Nephron progenitor cell (in vitro differentiated cells): ENCODE measurements at regions not wholly inside any gene's neighbourhood (a gene's known extent, or its start where the extent isn't known, plus 50 kb on each side); places are given as distances from the start of the nearest gene placed in this dataset.

ENCODE experiments used
- DNase-seq: peaks from one replicate; pipeline ENCODE4 v3.0.0; 2021
- H3K27ac Mint-ChIP-seq: 2 replicates; pipeline ENCODE4 v1.8.0; 2021; ENCODE audit warnings: mild to moderate bottlenecking, moderate library complexity, mixed read lengths
- H3K27me3 Mint-ChIP-seq: 2 replicates; pipeline ENCODE4 v1.8.0; 2021; ENCODE audit warnings: mild to moderate bottlenecking, low read depth, mixed read lengths; ENCODE audit not compliant: poor library complexity
- H3K36me3 Mint-ChIP-seq: 2 replicates; pipeline ENCODE4 v1.8.0; 2021; ENCODE audit warnings: low read depth, mixed read lengths
- H3K4me1 Mint-ChIP-seq: 2 replicates; pipeline ENCODE4 v1.8.0; 2021; ENCODE audit warnings: mixed read lengths
- H3K4me3 Mint-ChIP-seq: 2 replicates; pipeline ENCODE4 v1.8.0; 2021; ENCODE audit warnings: mild to moderate bottlenecking, moderate library complexity, mixed read lengths
- H3K9me3 Mint-ChIP-seq: 2 replicates; pipeline ENCODE4 v1.8.0; 2021; ENCODE audit warnings: mild to moderate bottlenecking, moderate library complexity, mixed read lengths
- CTCF ChIP-seq: fragments of 200-600 bp; sonication (generic); IDR thresholded peaks from 2 replicates; pipeline ENCODE4 v1.5.0; 2021; ENCODE audit warnings: antibody characterized with exemption

GRCh38 chr18:69196336-69196735 lies 204.4 kb upstream of the DOK6 start:
- Mint-ChIP-seq H3K4me1 (peaks cover 12% of the 10 kb centered on the region), H3K9me3 (no peaks in the 10 kb centered on the region), H3K27me3 (no peaks in the 10 kb centered on the region), H3K4me3 (no peak overlapping the region), H3K36me3 (no peaks in the 10 kb centered on the region), H3K27ac (no peak overlapping the region)
- TF ChIP-seq CTCF = no peak
- no peak for DNase-seq

- Mint-ChIP-seq H3K4me3 (no peak overlapping the region), H3K36me3 (no peaks in the 10 kb centered on the region), H3K27ac (no peak overlapping the region), H3K27me3 (no peaks in the 10 kb centered on the region), H3K9me3 (no peaks in the 10 kb centered on the region), H3K4me1 (no peaks in the 10 kb centered on the region)
- no peak for TF ChIP-seq CTCF
- no peak for DNase-seq
Measured at GRCh38 chr18:69205925-69206324, 194.8 kb upstream of the DOK6 start.

- TF ChIP-seq CTCF = no peak
- Mint-ChIP-seq H3K4me3 (no peak overlapping the region), H3K4me1 (no peaks in the 10 kb centered on the region), H3K9me3 (no peaks in the 10 kb centered on the region), H3K36me3 (no peaks in the 10 kb centered on the region), H3K27ac (no peak overlapping the region), H3K27me3 (no peaks in the 10 kb centered on the region)
- no peak for DNase-seq
Measured at GRCh38 chr18:69208545-69208944, 192.1 kb upstream of the DOK6 start.

- no peak for DNase-seq
- Mint-ChIP-seq H3K4me1 (no peaks in the 10 kb centered on the region), H3K27me3 (no peaks in the 10 kb centered on the region), H3K9me3 (no peaks in the 10 kb centered on the region), H3K27ac (no peak overlapping the region), H3K4me3 (no peak overlapping the region), H3K36me3 (no peaks in the 10 kb centered on the region)
- no peak for TF ChIP-seq CTCF
Measured at GRCh38 chr18:69209761-69210160, 190.9 kb upstream of the DOK6 start.

GRCh38 chr18:69213842-69214241 lies 186.8 kb upstream of the DOK6 start:
- no peaks in the 10 kb centered on the region for H3K9me3 Mint-ChIP-seq

More at GRCh38 chr18:69213842-69214241, 186.8 kb upstream of the DOK6 start:
- no peak overlapping the region for H3K27ac Mint-ChIP-seq
- no peak overlapping the region for H3K4me3 Mint-ChIP-seq
- DNase-seq = no peak
- no peaks in the 10 kb centered on the region for H3K27me3 Mint-ChIP-seq
- no peak for TF ChIP-seq CTCF
- peaks cover 32% of the 10 kb centered on the region for H3K4me1 Mint-ChIP-seq
- no peaks in the 10 kb centered on the region for H3K36me3 Mint-ChIP-seq
